KMS-11 (cell line): ENCODE measurements at regions not wholly inside any gene's neighbourhood (a gene's known extent, or its start where the extent isn't known, plus 50 kb on each side); places are given as distances from the start of the nearest gene placed in this dataset.
"Not testable (repeated sequence)": the region's sequence is repeated elsewhere in the genome, so short reads cannot be mapped to it uniquely, and the experiment has no call there.

Experiments
- H2AFZ ChIP-seq: fragments of 200-600 bp; sonication (generic); 2 replicates; pipeline ENCODE4 v1.6.1; 2016; ENCODE audit warnings: antibody characterized with exemption, mixed run types, low read depth
- H3K27ac ChIP-seq: fragments of 200-600 bp; sonication (generic); 2 replicates; pipeline ENCODE4 v1.6.1; 2016; ENCODE audit warnings: mild to moderate bottlenecking, mixed run types
- H3K27me3 ChIP-seq: fragments of 200-600 bp; sonication (generic); 2 replicates; pipeline ENCODE4 v1.6.1; 2017; ENCODE audit warnings: mild to moderate bottlenecking, low read depth, mixed run types, moderate library complexity; ENCODE audit not compliant: insufficient read depth
- H3K36me3 ChIP-seq: fragments of 200-600 bp; sonication (generic); 2 replicates; pipeline ENCODE4 v1.6.1; 2017; ENCODE audit warnings: mild to moderate bottlenecking, mixed run types; ENCODE audit not compliant: insufficient read depth
- H3K4me1 ChIP-seq: fragments of 200-600 bp; sonication (generic); 2 replicates; pipeline ENCODE4 v1.6.1; 2016; ENCODE audit warnings: mild to moderate bottlenecking, low read depth, mixed run types; ENCODE audit not compliant: poor library complexity, severe bottlenecking
- H3K4me2 ChIP-seq: fragments of 200-600 bp; sonication (generic); 2 replicates; pipeline ENCODE4 v1.7.0; 2016; ENCODE audit warnings: mild to moderate bottlenecking, mixed run types
- H3K4me3 ChIP-seq: fragments of 200-600 bp; sonication (generic); IDR thresholded peaks from 2 replicates; pipeline ENCODE4 v1.6.1; 2017; ENCODE audit warnings: low read depth, low read length, mixed read lengths; ENCODE audit not compliant: insufficient read depth
- H3K79me2 ChIP-seq: fragments of 200-600 bp; sonication (generic); 2 replicates; pipeline ENCODE4 v1.6.1; 2016; ENCODE audit warnings: low read depth, mixed run types; ENCODE audit not compliant: insufficient read depth
- H3K9ac ChIP-seq: fragments of 200-600 bp; sonication (generic); 2 replicates; pipeline ENCODE4 v1.6.1; 2016; ENCODE audit warnings: mild to moderate bottlenecking, mixed run types
- H4K20me1 ChIP-seq: fragments of 200-600 bp; sonication (generic); 2 replicates; pipeline ENCODE4 v1.6.1; 2016; ENCODE audit warnings: mild to moderate bottlenecking, mixed run types; ENCODE audit not compliant: insufficient read depth
- TF ChIP-seq, protein P1 (sequence below): fragments of 200-600 bp; sonication (generic); conservative IDR thresholded peaks from 2 replicates; pipeline ENCODE4 v1.6.1; 2017; ENCODE audit warnings: low read depth, mild to moderate bottlenecking, antibody characterized with exemption, low read length, moderate library complexity, mixed read lengths

DNA sequence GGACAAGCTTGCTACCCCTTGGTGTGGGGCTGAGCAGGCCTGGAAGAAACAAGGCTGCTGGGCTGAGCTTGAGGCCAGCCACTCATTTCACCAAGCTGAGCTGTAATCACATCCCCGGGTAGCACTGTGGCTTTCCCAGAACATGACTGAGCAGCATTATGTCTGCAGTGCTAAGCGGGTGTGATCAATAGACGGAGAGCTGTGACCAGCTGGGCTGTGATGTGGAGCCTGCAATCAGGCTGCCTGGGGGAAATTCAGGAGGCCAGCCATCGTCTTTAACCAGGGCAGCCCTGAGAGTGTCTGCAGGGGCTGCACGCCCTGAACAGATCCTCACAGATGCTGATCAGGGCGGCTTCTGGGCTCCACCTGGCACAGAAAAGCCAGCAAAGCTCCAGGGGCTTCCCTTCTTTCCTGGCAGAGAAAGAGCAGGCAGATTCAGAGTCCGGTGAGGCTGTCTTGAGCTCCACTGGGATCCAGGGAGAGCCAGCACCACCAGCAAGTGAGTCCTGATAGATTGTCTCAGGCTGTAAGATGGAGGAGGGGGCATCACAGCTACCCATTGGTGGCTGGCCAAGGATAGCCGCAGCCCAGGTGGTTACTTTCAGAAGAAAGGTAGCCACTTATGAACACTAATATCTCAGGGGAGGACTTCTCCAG, 165.9 kb downstream of the NRN1 start:
- Histone ChIP-seq H4K20me1 (no peaks in the 10 kb centered on the region), H3K27me3 (no peaks in the 10 kb centered on the region), H3K27ac (no peak overlapping the region), H3K79me2 (no peaks in the 10 kb centered on the region), H3K36me3 (no peaks in the 10 kb centered on the region), H3K4me1 (no peaks in the 10 kb centered on the region), H3K9ac (no peak overlapping the region), H3K4me3 (no peak overlapping the region), H3K4me2 (no peak overlapping the region), H2AFZ (no peak overlapping the region)
- TF ChIP-seq, protein P1, sequence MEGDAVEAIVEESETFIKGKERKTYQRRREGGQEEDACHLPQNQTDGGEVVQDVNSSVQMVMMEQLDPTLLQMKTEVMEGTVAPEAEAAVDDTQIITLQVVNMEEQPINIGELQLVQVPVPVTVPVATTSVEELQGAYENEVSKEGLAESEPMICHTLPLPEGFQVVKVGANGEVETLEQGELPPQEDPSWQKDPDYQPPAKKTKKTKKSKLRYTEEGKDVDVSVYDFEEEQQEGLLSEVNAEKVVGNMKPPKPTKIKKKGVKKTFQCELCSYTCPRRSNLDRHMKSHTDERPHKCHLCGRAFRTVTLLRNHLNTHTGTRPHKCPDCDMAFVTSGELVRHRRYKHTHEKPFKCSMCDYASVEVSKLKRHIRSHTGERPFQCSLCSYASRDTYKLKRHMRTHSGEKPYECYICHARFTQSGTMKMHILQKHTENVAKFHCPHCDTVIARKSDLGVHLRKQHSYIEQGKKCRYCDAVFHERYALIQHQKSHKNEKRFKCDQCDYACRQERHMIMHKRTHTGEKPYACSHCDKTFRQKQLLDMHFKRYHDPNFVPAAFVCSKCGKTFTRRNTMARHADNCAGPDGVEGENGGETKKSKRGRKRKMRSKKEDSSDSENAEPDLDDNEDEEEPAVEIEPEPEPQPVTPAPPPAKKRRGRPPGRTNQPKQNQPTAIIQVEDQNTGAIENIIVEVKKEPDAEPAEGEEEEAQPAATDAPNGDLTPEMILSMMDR, result no peak

DNA sequence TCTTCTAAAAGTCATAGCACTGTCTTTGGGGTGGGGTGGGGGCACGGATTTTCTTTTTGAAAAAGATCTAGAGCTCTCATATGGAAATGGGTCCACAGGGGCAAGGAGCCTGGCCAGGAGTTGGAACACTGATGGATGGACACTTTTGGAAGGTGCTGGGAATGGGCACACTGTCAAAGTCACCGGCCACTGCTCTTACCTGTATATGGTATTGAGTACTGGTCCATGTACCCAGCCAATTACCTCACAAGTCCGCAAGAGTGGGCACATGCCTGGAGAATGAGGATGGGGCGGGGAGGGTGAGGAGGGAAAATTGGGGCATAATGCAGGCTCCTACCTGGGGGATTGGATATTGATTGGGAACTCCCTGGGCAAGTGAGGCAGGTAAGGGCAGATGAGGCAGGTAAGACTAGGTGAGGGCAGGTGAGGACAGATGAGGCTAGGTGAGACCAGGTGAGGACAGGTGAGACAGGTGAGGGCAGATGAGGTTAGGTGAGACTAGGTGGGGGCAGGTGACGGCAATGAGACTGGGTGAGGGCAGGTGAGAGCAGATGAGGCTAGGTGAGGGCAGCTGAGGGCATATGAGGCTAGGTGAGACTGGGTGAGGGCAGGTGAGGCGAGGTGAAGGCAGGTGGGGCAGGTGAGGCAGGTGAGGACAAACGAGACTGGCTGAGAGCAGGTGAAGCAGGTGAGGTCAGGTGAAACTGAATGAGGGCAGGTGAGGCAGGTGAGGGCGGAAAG, 167.9 kb downstream of the NRN1 start:
- no peaks in the 10 kb centered on the region for H4K20me1 ChIP-seq
- H3K9ac ChIP-seq, result no peak overlapping the region
- no peak overlapping the region for H3K27ac ChIP-seq
- H3K79me2 ChIP-seq, result no peaks in the 10 kb centered on the region
- no peaks in the 10 kb centered on the region for H3K36me3 ChIP-seq
- no peak overlapping the region for H2AFZ ChIP-seq
- H3K4me3 ChIP-seq, result no peak overlapping the region
- no peaks in the 10 kb centered on the region for H3K27me3 ChIP-seq
- H3K4me1 ChIP-seq, result no peaks in the 10 kb centered on the region
- TF ChIP-seq, protein P1, result no peak
- H3K4me2 ChIP-seq, result no peak overlapping the region

DNA sequence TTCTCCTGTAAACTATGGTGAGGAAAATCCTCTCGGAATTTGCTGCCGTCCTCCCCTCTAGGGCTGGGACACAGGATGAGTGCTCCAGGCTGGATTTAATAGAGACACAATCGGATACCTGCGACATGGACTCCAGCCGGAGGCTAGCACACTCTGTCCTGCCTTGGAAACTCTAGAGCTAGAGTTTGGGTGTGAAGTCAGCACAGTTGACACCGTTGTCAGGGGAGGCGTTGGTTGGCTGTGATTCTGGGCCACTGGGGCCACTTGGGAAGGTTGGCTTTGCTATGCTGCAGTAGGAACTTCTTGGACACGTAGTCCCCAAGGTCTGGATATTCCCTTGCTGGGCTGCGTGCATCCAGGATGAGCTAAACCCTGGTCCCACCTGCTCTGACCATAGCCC, 169.4 kb downstream of the NRN1 start:
- Histone ChIP-seq H3K4me1 (no peaks in the 10 kb centered on the region), H3K9ac (no peak overlapping the region)

DNA sequence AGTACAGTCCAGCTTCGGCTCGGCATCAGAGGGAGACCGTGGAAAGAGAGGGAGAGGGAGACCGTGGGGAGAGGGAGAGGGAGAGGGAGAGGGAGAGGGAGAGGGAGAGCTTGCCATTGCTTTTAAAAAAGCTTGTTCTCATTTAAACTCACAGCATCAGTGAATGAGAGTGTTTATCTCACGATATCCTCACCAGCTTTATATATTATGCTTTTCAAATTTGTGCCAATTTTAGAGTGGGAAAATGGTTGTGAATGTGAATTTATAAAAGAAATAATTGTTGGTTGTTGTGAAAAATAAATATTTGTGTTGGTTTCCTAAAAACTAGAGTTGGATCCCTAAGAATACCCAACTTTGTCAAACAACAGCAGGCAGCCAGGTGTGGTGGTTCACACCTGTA, 170.1 kb downstream of the NRN1 start:
- not testable (repeated sequence) for H2AFZ ChIP-seq, H3K4me2 ChIP-seq, H4K20me1 ChIP-seq, H3K27ac ChIP-seq, H3K27me3 ChIP-seq, H3K79me2 ChIP-seq, H3K4me1 ChIP-seq, H3K36me3 ChIP-seq, H3K4me3 ChIP-seq, H3K9ac ChIP-seq

More for the DNA sequence above, 169.4 kb downstream of the NRN1 start:
- no peak overlapping the region for H3K4me2 ChIP-seq
- TF ChIP-seq, protein P1, result no peak
- H3K4me3 ChIP-seq, result no peak overlapping the region
- no peaks in the 10 kb centered on the region for H3K27me3 ChIP-seq
- no peaks in the 10 kb centered on the region for H4K20me1 ChIP-seq
- H3K79me2 ChIP-seq, result no peaks in the 10 kb centered on the region
- H3K27ac ChIP-seq, result no peak overlapping the region
- no peak overlapping the region for H2AFZ ChIP-seq
- no peaks in the 10 kb centered on the region for H3K36me3 ChIP-seq

DNA sequence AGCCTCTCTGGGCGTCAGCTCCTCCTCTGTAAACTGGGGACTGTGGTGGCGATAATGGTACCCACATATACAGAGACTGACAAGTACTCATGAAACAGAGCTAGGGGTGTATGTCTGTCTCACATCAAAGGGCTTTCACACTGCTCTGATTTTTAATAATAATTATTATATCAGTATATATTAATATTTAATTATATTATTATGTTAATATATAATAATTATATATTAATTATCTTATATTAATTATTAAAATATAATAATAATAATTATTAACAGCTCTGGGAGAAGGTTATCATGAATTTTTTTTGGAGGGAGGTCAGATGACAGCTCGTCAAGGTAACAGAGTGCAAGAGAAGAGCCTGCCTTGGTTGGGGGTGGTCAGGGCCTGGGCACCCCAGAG, 173.6 kb downstream of the NRN1 start:
- H4K20me1 ChIP-seq, result no peaks in the 10 kb centered on the region
- no peak overlapping the region for H3K4me3 ChIP-seq
- H3K4me1 ChIP-seq, result no peaks in the 10 kb centered on the region
- no peak overlapping the region for H3K4me2 ChIP-seq
- H3K36me3 ChIP-seq, result no peaks in the 10 kb centered on the region
- H2AFZ ChIP-seq, result no peak overlapping the region
- no peaks in the 10 kb centered on the region for H3K79me2 ChIP-seq
- TF ChIP-seq, protein P1, result no peak
- no peak overlapping the region for H3K9ac ChIP-seq
- no peaks in the 10 kb centered on the region for H3K27me3 ChIP-seq
- H3K27ac ChIP-seq, result no peak overlapping the region
